CD4-positive, alpha-beta memory T cell (primary cell): ENCODE measurements at regions not wholly inside any gene's neighbourhood (a gene's known extent, or its start where the extent isn't known, plus 50 kb on each side); places are given as distances from the start of the nearest gene placed in this dataset.
A peak's percentile ranks its signal among the peaks of the same experiment; 100 is the strongest.

ENCODE experiments used
- CTCF ChIA-PET: fragments of 350-600 bp; sonication (Branson Sonifier 250); formaldehyde crosslinking; loops from one replicate; lab custom pipeline; 2021; ENCODE audit warnings: inconsistent platforms; ENCODE audit not compliant: partially characterized antibody; lab: Charles Lee
- POLR2A ChIA-PET: fragments of 350-600 bp; sonication (Branson Sonifier 250); formaldehyde crosslinking; loops from one replicate; lab custom pipeline; 2021; ENCODE audit not compliant: partially characterized antibody; lab: Charles Lee
- DNase-seq, 5 donors: peaks; one replicate each; pipeline versions ENCODE4 v3.0.0 to v3.0.0-alpha.2; 2020 to 2022; ENCODE audit warnings: mixed read lengths in 1 of 5
- H3K27ac ChIP-seq: one replicate; pipeline ENCODE4 v1.7.0; 2013; ENCODE audit warnings: low read depth, low read length
- H3K27me3 ChIP-seq: 2 replicates; pipeline ENCODE4 v1.7.0; 2013; ENCODE audit warnings: mild to moderate bottlenecking, low read length, moderate library complexity; ENCODE audit not compliant: insufficient read depth
- H3K36me3 ChIP-seq: 2 replicates; pipeline ENCODE4 v1.7.0; 2013; ENCODE audit warnings: mild to moderate bottlenecking, low read length, moderate library complexity; ENCODE audit not compliant: insufficient read depth
- H3K4me1 ChIP-seq: 2 replicates; pipeline ENCODE4 v1.7.0; 2013; ENCODE audit warnings: mild to moderate bottlenecking, low read length, moderate library complexity; ENCODE audit not compliant: insufficient read depth
- H3K4me3 ChIP-seq, 2 donors: one replicate each; pipeline ENCODE4 v1.7.0; 2013; ENCODE audit warnings: low read length in 2 of 2, mild to moderate bottlenecking in 1 of 2
- H3K9me3 ChIP-seq, 2 donors: one replicate each; pipeline ENCODE4 v1.7.0; 2013; ENCODE audit warnings: low read length in 2 of 2, control low read depth in 1 of 2; ENCODE audit not compliant: control insufficient read depth in 1 of 2
- H3K27ac Mint-ChIP-seq, 7 donors: one replicate each; pipeline ENCODE4 v1.8.0; 2020 to 2021; ENCODE audit warnings: mixed read lengths in 7 of 7, mild to moderate bottlenecking in 6 of 7, inconsistent platforms in 3 of 7, moderate library complexity in 3 of 7
- H3K27me3 Mint-ChIP-seq, 2 donors: one replicate each; pipeline ENCODE4 v1.8.0; 2020 to 2021; ENCODE audit warnings: mixed read lengths in 2 of 2
- H3K36me3 Mint-ChIP-seq, 2 donors: one replicate each; pipeline ENCODE4 v1.8.0; 2020 to 2021; ENCODE audit warnings: mixed read lengths in 2 of 2, inconsistent platforms in 1 of 2, mild to moderate bottlenecking in 1 of 2
- H3K4me1 Mint-ChIP-seq, 4 donors: one replicate each; pipeline ENCODE4 v1.8.0; 2020 to 2021; ENCODE audit warnings: mixed read lengths in 4 of 4, mild to moderate bottlenecking in 1 of 4
- H3K4me3 Mint-ChIP-seq, 8 donors: one replicate each; pipeline ENCODE4 v1.8.0; 2020 to 2021; ENCODE audit warnings: mixed read lengths in 8 of 8, mild to moderate bottlenecking in 7 of 8, moderate library complexity in 6 of 8, inconsistent platforms in 3 of 8
- H3K9me3 Mint-ChIP-seq, 8 donors: one replicate each; pipeline ENCODE4 v1.8.0; 2020 to 2021; ENCODE audit warnings: mixed read lengths in 8 of 8, mild to moderate bottlenecking in 5 of 8, inconsistent platforms in 3 of 8, moderate library complexity in 1 of 8
- intact Hi-C: fragments of 100-400 bp; cut with micrococcal nuclease; formaldehyde crosslinking; loops from one replicate; pipeline ENCODE4 v1.15.1; 2023

DNA sequence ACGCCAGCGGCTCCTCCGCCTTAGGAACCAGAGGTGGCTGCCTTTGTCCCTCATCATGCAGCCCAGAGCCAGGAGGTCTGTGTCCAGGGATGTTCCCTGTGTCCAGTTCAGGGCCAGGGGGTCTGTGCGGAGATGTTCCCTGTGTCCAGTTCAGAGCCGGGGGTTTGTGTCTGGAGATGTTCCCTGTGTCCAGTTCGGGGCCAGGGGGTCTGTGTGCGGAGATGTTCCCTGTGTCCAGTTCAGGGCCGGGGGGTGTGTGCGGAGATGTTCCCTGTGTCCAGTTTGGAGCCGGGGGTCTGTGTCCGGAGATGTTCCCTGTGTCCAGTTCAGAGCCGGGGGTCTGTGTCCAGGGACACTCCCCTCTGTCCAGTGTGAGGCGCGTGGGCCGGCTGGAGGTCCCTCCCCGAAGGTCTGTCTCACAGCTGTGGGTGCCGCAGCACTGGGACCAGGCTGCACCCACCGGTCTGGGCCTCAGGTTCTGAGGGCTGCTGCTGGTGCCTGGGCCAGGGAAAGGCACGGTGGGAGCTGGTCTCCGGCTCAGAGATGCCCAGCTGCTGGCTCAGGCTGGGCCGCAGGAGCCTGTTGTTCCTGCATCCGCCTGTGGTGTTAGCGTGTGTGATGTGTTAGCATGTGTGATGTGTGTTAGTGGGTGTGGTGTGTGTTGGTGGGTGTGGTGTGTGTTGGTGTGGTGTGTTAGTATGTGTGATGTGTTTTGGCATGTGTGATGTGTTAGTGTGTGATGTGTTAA, 67.9 kb upstream of the CFAP46 start:
- ChIA-PET CTCF (no interaction called here), POLR2A (no interaction called here)
- Mint-ChIP-seq H3K9me3 (no peaks in the 10 kb centered on the region), H3K27me3 (peaks cover 0 to 2% of the 10 kb centered on the region in 2 donors), H3K27ac (no peak overlapping the region), H3K4me3 (no peak overlapping the region), H3K4me1 (no peaks in the 10 kb centered on the region), H3K36me3 (no peaks in the 10 kb centered on the region)
- no peak overlapping the region for H3K4me3 ChIP-seq
- no peaks in the 10 kb centered on the region for H3K36me3 ChIP-seq
- no peaks in the 10 kb centered on the region for H3K27me3 ChIP-seq
- intact Hi-C loops, result no loop called here
- no peaks in the 10 kb centered on the region for H3K4me1 ChIP-seq
- DNase-seq, result peak in 1 of 5 donors; percentile 12
- H3K27ac ChIP-seq, result no peak overlapping the region
- H3K9me3 ChIP-seq, result no peaks in the 10 kb centered on the region

DNA sequence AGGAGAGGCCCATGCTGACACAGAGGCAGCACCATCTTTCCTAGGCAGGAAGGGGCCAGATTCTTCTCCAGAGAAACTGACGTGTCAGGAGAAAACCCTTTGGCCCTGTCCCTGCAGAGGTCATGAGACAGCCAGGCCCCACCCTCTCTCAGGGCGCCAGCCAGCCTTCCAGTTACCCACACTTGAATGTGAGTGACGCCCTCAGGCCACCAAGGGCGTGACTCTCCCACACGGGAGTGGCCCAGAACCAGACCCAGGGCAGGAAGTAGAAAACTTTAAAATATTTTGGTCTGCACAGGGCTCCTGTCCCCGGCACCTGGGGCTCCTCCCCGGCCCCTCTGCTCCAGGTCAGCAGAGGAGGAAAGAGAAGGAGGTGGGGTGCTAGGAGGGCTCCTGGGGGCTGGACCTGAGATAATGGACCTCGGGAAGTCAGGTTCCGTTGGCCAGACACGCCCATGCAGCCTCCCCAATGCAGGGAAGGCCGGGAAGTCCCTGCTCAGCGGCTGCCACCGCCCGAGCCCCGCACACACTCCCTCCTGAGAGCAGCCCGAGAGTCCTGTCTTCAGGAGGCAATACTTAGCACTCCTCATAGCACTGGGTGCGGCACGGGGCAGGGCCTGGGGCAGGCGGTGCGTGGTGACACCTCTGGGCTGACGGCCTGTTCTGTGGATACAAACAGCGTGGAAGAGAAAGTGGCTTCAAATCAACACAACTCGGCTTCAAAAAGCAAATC, 67.0 kb upstream of the CFAP46 start:
- Mint-ChIP-seq H3K4me3 (no peak overlapping the region), H3K36me3 (no peaks in the 10 kb centered on the region), H3K9me3 (no peaks in the 10 kb centered on the region), H3K27me3 (peaks cover 0 to 2% of the 10 kb centered on the region in 2 donors), H3K27ac (no peak overlapping the region), H3K4me1 (no peaks in the 10 kb centered on the region)
- POLR2A ChIA-PET, result no interaction called here
- Histone ChIP-seq H3K27me3 (no peaks in the 10 kb centered on the region), H3K4me3 (no peak overlapping the region), H3K4me1 (no peaks in the 10 kb centered on the region), H3K9me3 (no peaks in the 10 kb centered on the region), H3K36me3 (no peaks in the 10 kb centered on the region), H3K27ac (no peak overlapping the region)
- intact Hi-C loops, result no loop called here
- CTCF ChIA-PET, result no interaction called here
- DNase-seq, result peak in 1 of 5 donors; percentile 17

DNA sequence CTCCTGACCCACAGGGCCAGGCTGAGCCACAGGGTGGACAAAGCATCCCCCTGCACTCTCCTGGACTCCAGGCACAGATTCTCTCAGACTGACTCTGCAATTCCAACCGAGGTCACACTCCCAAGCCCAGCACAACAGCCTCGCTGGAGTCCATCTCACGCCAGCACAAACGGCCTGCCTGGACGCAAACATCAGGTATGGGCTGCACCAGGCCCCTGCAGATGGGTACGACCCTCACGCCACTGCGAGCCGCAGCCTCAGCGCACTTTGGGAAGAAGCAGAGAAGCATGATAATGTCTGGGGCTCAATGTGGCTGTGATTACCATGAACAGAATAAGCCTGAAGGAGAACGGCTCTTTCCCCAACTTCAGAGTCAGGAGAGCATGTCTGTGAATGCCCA, 66.4 kb upstream of the CFAP46 start:
- peak in 1 of 5 donors; percentile 4 for DNase-seq
- H3K4me1 Mint-ChIP-seq, result no peaks in the 10 kb centered on the region
- no peaks in the 10 kb centered on the region for H3K4me1 ChIP-seq
- H3K4me3 Mint-ChIP-seq, result no peak overlapping the region
- H3K27ac ChIP-seq, result no peak overlapping the region
- H3K36me3 ChIP-seq, result no peaks in the 10 kb centered on the region
- H3K36me3 Mint-ChIP-seq, result no peaks in the 10 kb centered on the region
- no peaks in the 10 kb centered on the region for H3K27me3 ChIP-seq
- ChIA-PET CTCF (no interaction called here), POLR2A (no interaction called here)
- H3K27me3 Mint-ChIP-seq, result peaks cover 0 to 2% of the 10 kb centered on the region in 2 donors
- H3K27ac Mint-ChIP-seq, result no peak overlapping the region
- H3K4me3 ChIP-seq, result no peak overlapping the region
- no peaks in the 10 kb centered on the region for H3K9me3 Mint-ChIP-seq
- intact Hi-C loops, result no loop called here
- H3K9me3 ChIP-seq, result no peaks in the 10 kb centered on the region

DNA sequence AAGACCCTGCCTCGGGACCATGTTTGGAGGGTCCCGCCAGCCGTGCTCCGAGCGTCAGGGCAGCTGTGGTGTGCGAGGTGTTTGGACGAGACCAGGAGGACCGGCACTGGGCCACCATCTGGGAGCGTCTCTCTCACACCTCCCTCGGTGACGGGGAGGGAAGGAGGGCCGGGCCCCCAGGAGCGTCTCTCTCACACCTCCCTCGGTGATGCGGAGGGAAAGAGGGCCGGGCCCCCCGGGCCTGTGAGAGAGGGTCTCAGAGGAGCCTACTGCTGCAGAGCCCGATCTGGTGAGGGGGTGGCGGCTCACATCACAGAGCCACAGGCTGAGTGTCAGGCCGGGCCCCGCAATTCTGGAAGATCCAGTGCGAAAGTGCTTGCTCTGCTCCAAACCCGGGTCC, 65.8 kb upstream of the CFAP46 start:
- Histone ChIP-seq H3K4me3 (no peak overlapping the region), H3K27me3 (no peaks in the 10 kb centered on the region), H3K36me3 (no peaks in the 10 kb centered on the region), H3K9me3 (no peaks in the 10 kb centered on the region), H3K4me1 (no peaks in the 10 kb centered on the region), H3K27ac (no peak overlapping the region)
- intact Hi-C loops, result no loop called here
- Mint-ChIP-seq H3K36me3 (no peaks in the 10 kb centered on the region), H3K27me3 (no peaks in the 10 kb centered on the region), H3K4me1 (no peaks in the 10 kb centered on the region), H3K4me3 (no peak overlapping the region), H3K9me3 (no peaks in the 10 kb centered on the region), H3K27ac (no peak overlapping the region)
- DNase-seq, result peak in 1 of 5 donors; percentile 37
- CTCF ChIA-PET, result no interaction called here
- POLR2A ChIA-PET, result no interaction called here

DNA sequence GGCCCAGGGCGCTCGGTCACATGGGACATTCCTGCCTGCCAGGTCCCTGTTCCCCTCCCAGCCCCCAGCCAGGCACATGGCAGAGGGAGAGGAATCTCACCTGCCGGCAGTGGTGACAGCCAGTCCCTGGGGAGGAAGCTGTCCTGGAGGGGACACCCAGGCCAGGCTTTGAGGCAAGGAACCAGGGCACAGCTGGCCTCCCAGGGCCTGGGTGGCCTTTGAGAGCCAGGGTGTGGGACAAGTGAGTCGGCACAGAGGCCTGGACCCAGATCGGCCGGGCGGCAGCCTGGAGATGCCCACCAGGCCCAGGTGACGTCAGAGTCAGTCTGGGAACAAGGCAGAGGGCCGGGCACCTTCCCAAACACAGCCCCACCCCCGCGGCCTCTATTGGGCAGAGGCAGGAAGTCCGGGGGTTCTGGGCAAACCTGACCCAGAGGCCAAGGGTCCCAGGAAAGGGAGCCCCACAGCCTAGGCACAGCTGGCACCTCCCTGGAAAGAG, 65.0 kb upstream of the CFAP46 start:
- peak in 1 of 5 donors; percentile 13 for DNase-seq
- Histone ChIP-seq H3K4me1 (no peaks in the 10 kb centered on the region), H3K36me3 (no peaks in the 10 kb centered on the region), H3K27ac (no peak overlapping the region), H3K4me3 (no peak overlapping the region), H3K9me3 (no peaks in the 10 kb centered on the region), H3K27me3 (no peaks in the 10 kb centered on the region)
- Mint-ChIP-seq H3K4me3 (no peak overlapping the region), H3K4me1 (no peaks in the 10 kb centered on the region), H3K27ac (no peak overlapping the region), H3K9me3 (no peaks in the 10 kb centered on the region), H3K36me3 (no peaks in the 10 kb centered on the region), H3K27me3 (peaks cover 0 to 3% of the 10 kb centered on the region in 2 donors)
- ChIA-PET CTCF (no interaction called here), POLR2A (no interaction called here)
- intact Hi-C loops, result no loop called here

DNA sequence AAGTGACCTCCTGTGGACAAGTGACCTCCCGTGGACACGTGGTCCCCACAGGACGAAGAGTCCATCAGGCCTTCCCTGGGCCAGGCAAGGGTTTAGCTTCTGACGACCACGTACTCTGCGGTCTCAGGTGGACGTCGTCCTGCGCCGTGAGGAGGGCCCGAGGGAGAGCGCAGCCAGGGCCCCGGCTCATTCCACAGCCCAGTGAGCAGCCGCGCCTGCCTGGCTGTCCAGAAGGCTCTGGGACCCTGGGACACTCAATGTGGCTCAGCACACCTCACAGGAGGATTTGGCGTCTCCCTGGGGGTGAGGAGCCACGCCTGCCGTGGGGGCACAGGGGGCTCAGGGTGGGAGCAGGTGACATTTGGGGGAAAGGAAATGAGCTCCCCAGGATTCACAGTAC, 64.4 kb upstream of the CFAP46 start:
- Mint-ChIP-seq H3K4me1 (no peaks in the 10 kb centered on the region), H3K9me3 (no peaks in the 10 kb centered on the region), H3K27ac (no peak overlapping the region), H3K27me3 (peaks cover under 1 to 5% of the 10 kb centered on the region in 2 donors), H3K36me3 (no peaks in the 10 kb centered on the region), H3K4me3 (no peak overlapping the region)
- Histone ChIP-seq H3K9me3 (no peaks in the 10 kb centered on the region), H3K27me3 (no peaks in the 10 kb centered on the region), H3K4me3 (no peak overlapping the region), H3K27ac (no peak overlapping the region), H3K36me3 (no peaks in the 10 kb centered on the region), H3K4me1 (no peaks in the 10 kb centered on the region)
- DNase-seq, result no peak
- POLR2A ChIA-PET, result no interaction called here
- intact Hi-C loops, result no loop called here
- CTCF ChIA-PET, result no interaction called here

DNA sequence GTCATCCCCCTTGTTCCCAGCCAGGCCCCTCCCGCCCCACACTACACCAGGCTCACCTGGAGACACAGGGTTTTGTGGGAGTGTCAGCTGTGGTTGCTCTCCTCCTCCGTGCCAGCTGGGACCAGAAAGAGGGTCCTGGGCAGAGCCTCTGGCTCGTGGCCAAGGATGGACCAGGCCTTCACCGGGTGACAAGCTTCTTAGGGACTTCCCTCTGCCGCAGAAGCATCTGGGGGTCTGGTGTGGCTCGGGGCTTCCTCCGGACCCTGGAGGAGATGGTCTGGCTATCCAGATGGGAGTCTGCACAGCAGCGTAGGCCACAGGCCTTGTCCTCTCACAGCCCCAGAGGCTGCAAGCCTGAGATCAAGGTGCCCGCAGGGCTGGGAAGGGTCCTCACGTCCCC, 63.8 kb upstream of the CFAP46 start:
- no peak overlapping the region for H3K4me3 Mint-ChIP-seq
- peaks cover 0 to 2% (median 0%) of the 10 kb centered on the region in 8 donors for H3K9me3 Mint-ChIP-seq
- no peak overlapping the region for H3K27ac ChIP-seq
- peaks cover 5 to 8% of the 10 kb centered on the region in 2 donors for H3K27me3 Mint-ChIP-seq
- intact Hi-C loops, result no loop called here
- no peaks in the 10 kb centered on the region for H3K9me3 ChIP-seq
- H3K4me1 Mint-ChIP-seq, result no peaks in the 10 kb centered on the region
- POLR2A ChIA-PET, result no interaction called here
- H3K36me3 ChIP-seq, result no peaks in the 10 kb centered on the region
- no peaks in the 10 kb centered on the region for H3K4me1 ChIP-seq
- no peak for DNase-seq
- H3K27ac Mint-ChIP-seq, result no peak overlapping the region
- no peaks in the 10 kb centered on the region for H3K36me3 Mint-ChIP-seq
- H3K27me3 ChIP-seq, result no peaks in the 10 kb centered on the region
- CTCF ChIA-PET, result no interaction called here
- H3K4me3 ChIP-seq, result no peak overlapping the region
